CD4-positive, alpha-beta T cell treated with Interleukin-15 for 1 hour (primary cell): ENCODE measurements at regions not wholly inside any gene's neighbourhood (a gene's known extent, or its start where the extent isn't known, plus 50 kb on each side); places are given as distances from the start of the nearest gene placed in this dataset.

Experiments
- DNase-seq: peaks from one replicate; pipeline ENCODE4 v3.0.0-alpha.2; 2020

GRCh38 chr3:178455946-178456345, 80.3 kb upstream of the KCNMB2 start:
- DNase-seq, result no peak

- no peak for DNase-seq
Observed at GRCh38 chr3:178456621-178457285, 79.5 kb upstream of the KCNMB2 start.

- DNase-seq, result no peak
Observed at GRCh38 chr3:178457511-178457910, 78.7 kb upstream of the KCNMB2 start.

GRCh38 chr3:178458313-178459037, 77.8 kb upstream of the KCNMB2 start:
- no peak for DNase-seq

GRCh38 chr3:178459038-178459410, 77.2 kb upstream of the KCNMB2 start:
- no peak for DNase-seq

- no peak for DNase-seq
Observed at GRCh38 chr3:178465260-178466180, 70.7 kb upstream of the KCNMB2 start.

- DNase-seq, result no peak
Observed at GRCh38 chr3:178472941-178473340, 63.3 kb upstream of the KCNMB2 start.

GRCh38 chr3:178474526-178474925, 61.7 kb upstream of the KCNMB2 start:
- DNase-seq, result no peak

- DNase-seq, result no peak
Observed at GRCh38 chr3:178475062-178475461, 61.2 kb upstream of the KCNMB2 start.

GRCh38 chr3:178476886-178477285, 59.4 kb upstream of the KCNMB2 start:
- DNase-seq, result no peak

- no peak for DNase-seq
Observed at GRCh38 chr3:178479446-178479845, 56.8 kb upstream of the KCNMB2 start.

GRCh38 chr3:178479860-178480259, 56.4 kb upstream of the KCNMB2 start:
- DNase-seq, result no peak

GRCh38 chr3:178480274-178480673, 56.0 kb upstream of the KCNMB2 start:
- no peak for DNase-seq

GRCh38 chr3:178480795-178481194, 55.4 kb upstream of the KCNMB2 start:
- DNase-seq, result no peak

GRCh38 chr3:178482981-178483380, 53.3 kb upstream of the KCNMB2 start:
- no peak for DNase-seq

- no peak for DNase-seq
Observed at GRCh38 chr3:178483704-178484103, 52.5 kb upstream of the KCNMB2 start.

- no peak for DNase-seq
Observed at GRCh38 chr3:178485756-178486155, 50.5 kb upstream of the KCNMB2 start.
